ENCODE measurements at regions not wholly inside any gene's neighbourhood (a gene's known extent, or its start where the extent isn't known, plus 50 kb on each side); places are given as distances from the start of the nearest gene placed in this dataset.

GRCh38 chr18:68596016-68596415 lies 118.9 kb downstream of the TMX3 start:
- Histone ChIP-seq H3K4me2 (ENCODE audit: low read length) (no peak overlapping the region), H3K9ac (no peak overlapping the region), H3K79me2 (no peaks in the 10 kb centered on the region), H3K27me3 (ENCODE audit: control insufficient read depth, insufficient read depth, low read length) (no peaks in the 10 kb centered on the region), H3K36me3 (ENCODE audit: control insufficient read depth, insufficient read depth, low read length) (no peaks in the 10 kb centered on the region), H3K27ac (no peak overlapping the region), H2AFZ (no peak overlapping the region), H3K4me1 (no peaks in the 10 kb centered on the region), H3K9me3 (ENCODE audit: control insufficient read depth, low read length) (no peaks in the 10 kb centered on the region), H3K4me3 (ENCODE audit: low read depth, low read length) (no peak overlapping the region)
- no peak for TF ChIP-seq CTCF (IDR thresholded peaks at IDR 0.05)

GRCh38 chr18:68588169-68588568 lies 126.7 kb downstream of the TMX3 start:
- TF ChIP-seq CTCF (IDR thresholded peaks at IDR 0.05), result no peak
- Histone ChIP-seq H3K9ac (no peak overlapping the region), H3K4me1 (no peaks in the 10 kb centered on the region), H3K4me3 (ENCODE audit: low read depth, low read length) (no peak overlapping the region), H3K4me2 (ENCODE audit: low read length) (no peak overlapping the region), H3K79me2 (no peaks in the 10 kb centered on the region), H3K27me3 (ENCODE audit: control insufficient read depth, insufficient read depth, low read length) (no peaks in the 10 kb centered on the region), H3K27ac (no peak overlapping the region), H2AFZ (no peak overlapping the region), H3K36me3 (ENCODE audit: control insufficient read depth, insufficient read depth, low read length) (no peaks in the 10 kb centered on the region), H3K9me3 (ENCODE audit: control insufficient read depth, low read length) (no peaks in the 10 kb centered on the region)

GRCh38 chr18:68583685-68584084 lies 131.2 kb downstream of the TMX3 start:
- Histone ChIP-seq H3K4me3 (ENCODE audit: low read depth, low read length) (no peak overlapping the region), H3K9ac (no peak overlapping the region), H3K4me1 (no peaks in the 10 kb centered on the region), H3K4me2 (ENCODE audit: low read length) (no peak overlapping the region), H3K9me3 (ENCODE audit: control insufficient read depth, low read length) (no peaks in the 10 kb centered on the region), H3K27ac (no peak overlapping the region), H3K79me2 (no peaks in the 10 kb centered on the region), H2AFZ (no peak overlapping the region), H3K36me3 (ENCODE audit: control insufficient read depth, insufficient read depth, low read length) (no peaks in the 10 kb centered on the region), H3K27me3 (ENCODE audit: control insufficient read depth, insufficient read depth, low read length) (no peaks in the 10 kb centered on the region)
- no peak for TF ChIP-seq CTCF (IDR thresholded peaks at IDR 0.05)

DNA sequence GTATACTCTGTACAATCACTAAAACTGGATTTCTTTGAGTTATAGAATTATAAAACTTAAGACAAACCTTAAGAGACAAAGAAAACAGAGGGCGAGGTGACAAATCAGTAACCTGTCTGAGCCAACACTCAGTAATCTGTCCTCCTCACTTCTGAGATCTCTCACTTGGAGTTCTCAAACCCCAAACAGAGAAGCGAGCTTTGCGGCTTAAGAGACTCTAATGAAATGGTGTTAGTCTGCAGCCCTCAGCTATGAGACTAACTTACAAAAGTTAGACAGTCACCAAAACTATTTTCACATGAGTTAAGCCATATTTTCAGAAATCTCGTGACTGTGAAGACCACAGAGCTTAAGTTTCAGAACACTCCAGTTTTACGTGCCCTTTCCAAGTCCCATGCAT lies 140.6 kb downstream of the TMX3 start:
- no peaks in the 10 kb centered on the region for H3K9me3 ChIP-seq (ENCODE audit: control insufficient read depth, low read length)
- no peak overlapping the region for H3K4me3 ChIP-seq (ENCODE audit: low read depth, low read length)
- no peak overlapping the region for H3K9ac ChIP-seq
- no peaks in the 10 kb centered on the region for H3K36me3 ChIP-seq (ENCODE audit: control insufficient read depth, insufficient read depth, low read length)
- H3K79me2 ChIP-seq, result no peaks in the 10 kb centered on the region
- no peak overlapping the region for H3K27ac ChIP-seq
- H3K4me2 ChIP-seq (ENCODE audit: low read length), result no peak overlapping the region
- no peaks in the 10 kb centered on the region for H3K27me3 ChIP-seq (ENCODE audit: control insufficient read depth, insufficient read depth, low read length)
- H2AFZ ChIP-seq, result no peak overlapping the region
- no peaks in the 10 kb centered on the region for H3K4me1 ChIP-seq
- TF ChIP-seq CTCF (IDR thresholded peaks at IDR 0.05), result no peak

DNA sequence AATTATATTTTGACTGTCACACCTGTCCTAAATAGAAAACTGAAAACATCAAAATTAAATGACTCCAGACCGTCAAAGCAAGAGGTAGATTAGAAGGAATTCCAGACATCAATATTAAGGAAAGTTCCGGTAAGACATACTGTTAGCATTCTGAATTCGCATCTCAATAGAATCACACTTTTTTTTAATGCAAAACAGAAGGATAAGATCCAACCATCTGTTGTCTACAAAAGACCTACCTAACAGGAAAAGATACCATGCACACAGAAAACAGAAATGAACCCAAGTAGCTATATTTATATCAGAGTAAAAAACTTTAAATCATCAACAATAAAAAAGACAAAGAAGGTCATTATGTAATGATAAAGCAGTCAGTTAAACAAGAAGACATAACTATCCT lies 145.0 kb downstream of the TMX3 start:
- no peak overlapping the region for H3K27ac ChIP-seq
- H3K27me3 ChIP-seq (ENCODE audit: control insufficient read depth, insufficient read depth, low read length), result no peaks in the 10 kb centered on the region
- no peak overlapping the region for H3K4me2 ChIP-seq (ENCODE audit: low read length)

More for the DNA sequence above, 145.0 kb downstream of the TMX3 start:
- no peak overlapping the region for H2AFZ ChIP-seq
- no peaks in the 10 kb centered on the region for H3K36me3 ChIP-seq (ENCODE audit: control insufficient read depth, insufficient read depth, low read length)
- H3K9ac ChIP-seq, result no peak overlapping the region
- H3K4me1 ChIP-seq, result no peaks in the 10 kb centered on the region
- no peak overlapping the region for H3K4me3 ChIP-seq (ENCODE audit: low read depth, low read length)
- TF ChIP-seq CTCF (IDR thresholded peaks at IDR 0.05), result no peak
- H3K9me3 ChIP-seq (ENCODE audit: control insufficient read depth, low read length), result no peaks in the 10 kb centered on the region
- no peaks in the 10 kb centered on the region for H3K79me2 ChIP-seq

Measured in parathyroid adenoma (tissue), 2 donors.